OCI-LY7 (cell line): ENCODE measurements at regions not wholly inside any gene's neighbourhood (a gene's known extent, or its start where the extent isn't known, plus 50 kb on each side); places are given as distances from the start of the nearest gene placed in this dataset.

Source experiments
- BruUV-seq: library from RNA; stranded (reverse); fragments of 400-500 nt; replicated peaks from 2 replicates; lab custom pipeline; 2021; lab: Mats Ljungman, UMichigan
- CTCF ChIA-PET: fragments of 300-600 bp; sonication (Branson Sonifier 250); formaldehyde crosslinking; loops from one replicate; lab custom pipeline; 2022; ENCODE audit warnings: antibody characterized with exemption; ENCODE audit not compliant: unreplicated experiment; lab: Charles Lee
- POLR2A ChIA-PET: fragments of 300-600 bp; sonication (Branson Sonifier 250); formaldehyde crosslinking; loops from one replicate; lab custom pipeline; 2022; ENCODE audit warnings: antibody characterized with exemption; lab: Charles Lee
- DNase-seq: peaks from one replicate; pipeline ENCODE4 v3.0.0-alpha.2; 2015; ENCODE audit warnings: low spot score
- H2AFZ ChIP-seq: fragments of 200-600 bp; sonication (generic), shearing (Covaris generic); 2 replicates; pipeline ENCODE4 v1.6.1; 2014; ENCODE audit warnings: mild to moderate bottlenecking, antibody characterized with exemption, low read length, moderate library complexity
- H3K27ac ChIP-seq: fragments of 200-600 bp; sonication (generic); 2 replicates; pipeline ENCODE4 v1.5.1; 2014; ENCODE audit warnings: mixed run types, low read depth, mild to moderate bottlenecking, moderate library complexity, low read length, inconsistent platforms; ENCODE audit not compliant: poor library complexity, severe bottlenecking
- H3K36me3 ChIP-seq: fragments of 200-600 bp; sonication (generic); 2 replicates; pipeline ENCODE4 v1.6.1; 2014; ENCODE audit warnings: mild to moderate bottlenecking, antibody characterized with exemption, low read length, moderate library complexity, mixed read lengths; ENCODE audit not compliant: insufficient read depth
- H3K4me1 ChIP-seq: fragments of 200-600 bp; sonication (generic); 2 replicates; pipeline ENCODE4 v1.5.1; 2014; ENCODE audit warnings: mild to moderate bottlenecking, low read length; ENCODE audit not compliant: insufficient read depth, poor library complexity, severe bottlenecking
- H3K4me2 ChIP-seq: fragments of 200-600 bp; sonication (generic); 2 replicates; pipeline ENCODE4 v1.6.1; 2014; ENCODE audit warnings: mild to moderate bottlenecking, low read length
- H3K4me3 ChIP-seq: fragments of 200-600 bp; sonication (generic); 2 replicates; pipeline ENCODE4 v1.5.1; 2014; ENCODE audit warnings: mild to moderate bottlenecking, low read depth, low read length; ENCODE audit not compliant: poor library complexity, severe bottlenecking
- H3K79me2 ChIP-seq: fragments of 200-600 bp; sonication (generic); 2 replicates; pipeline ENCODE4 v1.6.1; 2016; ENCODE audit warnings: low read depth, mild to moderate bottlenecking, low read length, moderate library complexity, mixed read lengths; ENCODE audit not compliant: insufficient read depth
- H3K9me2 ChIP-seq: fragments of 200-600 bp; sonication (generic); 2 replicates; pipeline ENCODE4 v1.6.1; 2016; ENCODE audit warnings: mild to moderate bottlenecking, low read length, mixed read lengths; ENCODE audit not compliant: insufficient read depth
- H3K9me3 ChIP-seq: fragments of 200-600 bp; sonication (generic); 2 replicates; pipeline ENCODE4 v1.6.1; 2014; ENCODE audit warnings: mild to moderate bottlenecking, mixed run types, low read length, mixed read lengths
- H4K20me1 ChIP-seq: fragments of 200-600 bp; sonication (generic); 2 replicates; pipeline ENCODE4 v1.6.1; 2014; ENCODE audit warnings: mild to moderate bottlenecking, antibody characterized with exemption, low read length, moderate library complexity, mixed read lengths; ENCODE audit not compliant: insufficient read depth
- CTCF ChIP-seq: fragments of 200-600 bp; sonication (generic); conservative IDR thresholded peaks from 2 replicates; pipeline ENCODE4 v1.5.1; 2014; ENCODE audit warnings: mild to moderate bottlenecking, antibody characterized with exemption, low read length, moderate library complexity, mixed read lengths
- EZH2phosphoT487 ChIP-seq: fragments of 200-600 bp; sonication (generic); IDR thresholded peaks from 2 replicates; pipeline ENCODE4 v1.6.1; 2018; ENCODE audit warnings: low read depth, borderline replicate concordance, mild to moderate bottlenecking, mixed run types, antibody characterized with exemption, low read length, moderate library complexity, mixed read lengths
- intact Hi-C: fragments of 100-400 bp; cut with micrococcal nuclease; formaldehyde crosslinking; loops from one replicate; pipeline ENCODE4 v1.10.0; 2022; ENCODE audit not compliant: unreplicated experiment

GRCh38 chr12:124716208-124717130, 147.2 kb downstream of the SCARB1 start:
- no peak overlapping the region for H3K27ac ChIP-seq
- no peaks in the 10 kb centered on the region for H3K36me3 ChIP-seq
- no peak for TF ChIP-seq CTCF
- no peak for TF ChIP-seq EZH2phosphoT487
- no TSS peak for BruUV-seq
- no peaks in the 10 kb centered on the region for H3K9me3 ChIP-seq
- no peaks in the 10 kb centered on the region for H3K4me1 ChIP-seq
- POLR2A ChIA-PET: no interaction called here
- no peak for DNase-seq
- H2AFZ ChIP-seq: no peak overlapping the region
- H4K20me1 ChIP-seq: no peaks in the 10 kb centered on the region
- H3K4me2 ChIP-seq: no peak overlapping the region
- CTCF ChIA-PET: interaction anchor here (1.0 kb wide), 1 partner anchor 69 kb away, joined by 3 read pairs; no protein-coding TSS in a partner anchor
- H3K79me2 ChIP-seq: no peaks in the 10 kb centered on the region
- no peaks in the 10 kb centered on the region for H3K9me2 ChIP-seq
- H3K4me3 ChIP-seq: no peak overlapping the region
- intact Hi-C loops: no loop called here

- no peaks in the 10 kb centered on the region for H3K36me3 ChIP-seq
- intact Hi-C loops: no loop called here
- no peaks in the 10 kb centered on the region for H3K9me2 ChIP-seq
- no TSS peak for BruUV-seq
- DNase-seq: no peak
- no peaks in the 10 kb centered on the region for H3K9me3 ChIP-seq
- H3K4me3 ChIP-seq: no peak overlapping the region
- TF ChIP-seq CTCF (no peak), EZH2phosphoT487 (no peak)
- H3K4me1 ChIP-seq: no peaks in the 10 kb centered on the region
- no peak overlapping the region for H2AFZ ChIP-seq
- no peak overlapping the region for H3K4me2 ChIP-seq
- H3K79me2 ChIP-seq: no peaks in the 10 kb centered on the region
- ChIA-PET POLR2A (no interaction called here), CTCF (interaction anchor here (1.0 kb wide), 1 partner anchor 68 kb away, joined by 3 read pairs; no protein-coding TSS in a partner anchor)
- H4K20me1 ChIP-seq: no peaks in the 10 kb centered on the region
- H3K27ac ChIP-seq: no peak overlapping the region
These were observed 147.9 kb upstream of the NCOR2 start for GRCh38 chr12:124715121-124715990.
